Common myeloid progenitor, CD34-positive (primary cell): ENCODE measurements at regions not wholly inside any gene's neighbourhood (a gene's known extent, or its start where the extent isn't known, plus 50 kb on each side); places are given as distances from the start of the nearest gene placed in this dataset.

Experiments
- CTCF ChIA-PET: fragments of 350-600 bp; sonication (Branson Sonifier 250); formaldehyde crosslinking; loops from one replicate; lab custom pipeline; 2021; ENCODE audit warnings: antibody characterized with exemption; lab: Charles Lee
- POLR2A ChIA-PET: fragments of 350-600 bp; sonication (Branson Sonifier 250); formaldehyde crosslinking; loops from one replicate; lab custom pipeline; 2021; ENCODE audit warnings: antibody characterized with exemption; lab: Charles Lee
- DNase-seq, 3 donors: peaks; one replicate each; pipeline versions ENCODE4 v3.0.0 to v3.0.0-alpha.2; 2013
- H3K27ac ChIP-seq, 2 experiments: 1 replicate in 1 of 2; 2 replicates in 1 of 2; pipeline ENCODE4 v1.7.0; 2013; ENCODE audit warnings: inconsistent platforms in 2 of 2, low read length in 2 of 2, mild to moderate bottlenecking in 2 of 2, low read depth in 1 of 2, moderate library complexity in 1 of 2; ENCODE audit not compliant: severe bottlenecking in 2 of 2, insufficient read depth in 1 of 2, poor library complexity in 1 of 2
- H3K27me3 ChIP-seq, 5 experiments: replicated peaks in 2 of 5; 1 replicate in 3 of 5; 2 replicates in 2 of 5; pipeline versions ENCODE4 v1.6.1 to v1.7.0; 2013; ENCODE audit warnings: low read length in 4 of 5, mild to moderate bottlenecking in 2 of 5, moderate library complexity in 2 of 5, inconsistent platforms in 1 of 5; ENCODE audit not compliant: insufficient read depth in 5 of 5, control insufficient read depth in 4 of 5
- H3K36me3 ChIP-seq, 4 experiments: 1 replicate in 2 of 4; 2 replicates in 2 of 4; pipeline versions ENCODE4 v1.6.1 to v1.7.0; 2013; ENCODE audit warnings: low read length in 3 of 4, control low read depth in 1 of 4, mild to moderate bottlenecking in 1 of 4; ENCODE audit not compliant: control insufficient read depth in 4 of 4, insufficient read depth in 4 of 4
- H3K4me1 ChIP-seq, 4 experiments: 1 replicate in 3 of 4; 2 replicates in 1 of 4; pipeline versions ENCODE4 v1.6.1 to v1.7.1; 2013; ENCODE audit warnings: low read length in 3 of 4, mild to moderate bottlenecking in 3 of 4, control low read depth in 1 of 4, inconsistent platforms in 1 of 4, moderate library complexity in 1 of 4; ENCODE audit not compliant: control insufficient read depth in 4 of 4, insufficient read depth in 4 of 4; ENCODE audit errors: control extremely low read depth in 1 of 4
- H3K4me3 ChIP-seq, 7 experiments: 1 replicate in 4 of 7; 2 replicates in 3 of 7; pipeline versions ENCODE4 v1.5.1 to v1.7.0; 2013; ENCODE audit warnings: mild to moderate bottlenecking in 7 of 7, low read length in 6 of 7, moderate library complexity in 6 of 7, inconsistent platforms in 2 of 7, low read depth in 2 of 7, control low read depth in 1 of 7; ENCODE audit not compliant: insufficient read depth in 4 of 7, control insufficient read depth in 1 of 7; ENCODE audit errors: extremely low read depth in 1 of 7
- H3K9me3 ChIP-seq, 5 experiments: 1 replicate in 4 of 5; 2 replicates in 1 of 5; pipeline versions ENCODE4 v1.6.1 to v1.7.1; 2013; ENCODE audit warnings: low read length in 4 of 5, mild to moderate bottlenecking in 2 of 5, inconsistent platforms in 1 of 5, low read depth in 1 of 5, moderate library complexity in 1 of 5; ENCODE audit not compliant: control insufficient read depth in 4 of 5, insufficient read depth in 2 of 5; ENCODE audit errors: control extremely low read depth in 1 of 5
- WGBS: methylation state at CpG from one replicate; pipeline ENCODE4 v1.1.5; 2013; ENCODE audit not compliant: insufficient coverage; 5-methylcytosine and 5-hydroxymethylcytosine counted together

DNA sequence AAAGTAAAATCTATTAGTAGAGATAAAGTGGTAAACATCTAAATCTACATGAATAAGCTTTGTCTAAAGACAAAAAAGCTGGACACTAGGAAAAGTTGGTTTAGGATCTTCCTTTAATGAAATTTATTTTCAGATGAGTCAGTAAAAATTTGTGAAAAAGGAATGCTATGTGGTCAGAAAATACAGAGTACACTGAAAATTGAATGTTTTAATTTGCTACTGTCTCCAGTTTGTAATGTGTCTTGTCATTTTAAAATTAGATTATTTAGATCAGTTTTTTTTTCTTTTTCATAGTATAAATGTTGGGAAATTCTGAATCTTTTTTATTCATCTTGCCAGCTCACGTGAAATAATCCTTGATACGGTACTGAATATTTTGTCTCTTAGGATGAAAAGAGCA lies 56.9 kb downstream of the SLITRK6 start:
- POLR2A ChIA-PET: no interaction called here
- H3K27ac ChIP-seq: no peak overlapping the region
- H3K4me3 ChIP-seq: no peak overlapping the region
- H3K4me1 ChIP-seq: no peaks in the 10 kb centered on the region
- no peak for DNase-seq
- 100% methylated on average over 1 of the region's 2 CpGs for WGBS
- H3K9me3 ChIP-seq: peaks cover 0 to 5% (median 0%) of the 10 kb centered on the region in 5 experiments
- CTCF ChIA-PET: no interaction called here
- no peaks in the 10 kb centered on the region for H3K27me3 ChIP-seq
- no peaks in the 10 kb centered on the region for H3K36me3 ChIP-seq

DNA sequence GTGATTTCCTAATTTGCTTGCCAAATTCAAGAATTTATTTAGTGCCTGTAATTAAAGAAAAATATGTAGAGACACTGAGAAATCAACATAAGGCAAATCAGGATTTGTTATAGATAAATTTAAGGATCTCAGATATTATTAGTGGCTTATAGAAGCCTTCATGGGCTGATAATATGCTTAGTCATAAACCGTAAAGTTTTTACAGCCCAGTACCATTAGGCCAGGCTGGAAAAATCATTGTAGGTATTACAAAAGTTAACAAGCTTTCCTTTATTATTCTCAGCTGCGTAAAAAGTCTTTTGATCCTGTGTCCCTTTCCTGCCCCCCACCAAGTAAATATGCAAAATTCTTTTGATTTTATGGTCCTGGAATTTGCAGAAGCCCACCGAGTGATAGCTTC lies 58.2 kb downstream of the SLITRK6 start:
- WGBS: 100% methylated on average over 1 of the region's 3 CpGs
- ChIA-PET CTCF (no interaction called here), POLR2A (no interaction called here)
- Histone ChIP-seq H3K9me3 (peaks cover 0 to 5% (median 0%) of the 10 kb centered on the region in 5 experiments), H3K4me3 (no peak overlapping the region), H3K36me3 (no peaks in the 10 kb centered on the region), H3K4me1 (no peaks in the 10 kb centered on the region), H3K27ac (no peak overlapping the region), H3K27me3 (no peaks in the 10 kb centered on the region)
- DNase-seq: no peak

DNA sequence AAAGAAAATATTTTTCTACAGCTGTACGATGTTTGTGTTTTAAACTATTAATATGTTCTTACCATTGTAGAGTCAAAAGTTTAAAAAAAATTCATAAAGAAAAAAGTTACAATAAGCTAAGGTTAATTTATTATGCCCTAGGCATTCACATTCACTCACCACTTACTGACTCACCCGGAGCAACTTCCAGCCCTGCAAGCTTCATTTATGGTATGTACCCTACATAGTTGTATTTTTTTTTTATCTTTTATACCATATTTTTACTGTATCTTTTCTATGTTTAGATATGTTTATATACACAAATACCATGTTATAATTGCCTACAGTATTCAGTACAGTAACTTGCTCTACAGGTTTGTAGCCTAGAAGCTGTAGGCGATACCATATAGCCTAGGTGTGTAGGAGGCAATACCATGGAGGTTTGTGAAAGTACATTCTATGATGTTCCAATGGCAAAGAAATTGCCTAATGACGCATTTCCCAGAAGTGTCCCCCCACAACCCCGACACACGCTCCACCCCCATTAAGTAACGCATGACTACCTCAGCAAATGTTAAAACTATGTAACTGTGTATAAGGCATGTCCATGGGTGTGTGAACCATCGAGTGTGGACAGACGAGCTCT lies 60.4 kb downstream of the SLITRK6 start:
- Histone ChIP-seq H3K27me3 (no peaks in the 10 kb centered on the region), H3K9me3 (peaks cover 0 to 5% (median 0%) of the 10 kb centered on the region in 5 experiments), H3K4me3 (no peak overlapping the region), H3K36me3 (no peaks in the 10 kb centered on the region), H3K4me1 (no peaks in the 10 kb centered on the region), H3K27ac (no peak overlapping the region)
- POLR2A ChIA-PET: no interaction called here
- CTCF ChIA-PET: interaction anchor here (0.7 kb wide), 1 partner anchor 93 kb away, joined by 3 read pairs; no protein-coding TSS in a partner anchor
- 92% methylated on average over 2 of the region's 9 CpGs for WGBS
- DNase-seq: no peak

DNA sequence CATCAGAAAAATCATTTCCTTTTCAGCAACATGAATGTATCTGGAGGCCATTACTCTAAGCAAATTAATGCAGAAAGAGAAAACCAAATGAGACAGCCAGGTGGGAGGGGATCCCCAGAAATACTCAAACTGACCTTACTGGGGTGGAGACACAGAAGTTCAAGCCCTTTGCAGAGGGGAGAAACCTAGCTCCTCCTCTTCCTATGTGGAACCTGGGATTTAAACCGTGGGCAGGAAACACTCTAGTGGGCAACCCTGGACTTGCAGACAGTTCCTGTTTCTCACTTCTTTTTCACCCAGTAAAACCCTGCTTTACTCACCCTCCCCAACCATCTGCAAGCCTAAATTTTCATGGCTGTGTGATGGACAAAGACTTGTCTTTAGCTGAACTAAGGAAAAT lies 61.3 kb downstream of the SLITRK6 start:
- H3K27me3 ChIP-seq: no peaks in the 10 kb centered on the region
- DNase-seq: no peak
- ChIA-PET CTCF (no interaction called here), POLR2A (no interaction called here)
- WGBS: no CpG with 5 or more reads among the region's 1 CpG
- H3K27ac ChIP-seq: no peak overlapping the region
- no peaks in the 10 kb centered on the region for H3K36me3 ChIP-seq
- peaks cover 0 to 5% (median 0%) of the 10 kb centered on the region in 5 experiments for H3K9me3 ChIP-seq
- H3K4me3 ChIP-seq: no peak overlapping the region
- H3K4me1 ChIP-seq: no peaks in the 10 kb centered on the region

GRCh38 chr13:85729296-85729695 lies 69.9 kb downstream of the SLITRK6 start:
- H3K27ac ChIP-seq: no peak overlapping the region
- ChIA-PET POLR2A (no interaction called here), CTCF (no interaction called here)
- H3K4me1 ChIP-seq: no peaks in the 10 kb centered on the region
- DNase-seq: no peak
- no peaks in the 10 kb centered on the region for H3K36me3 ChIP-seq
- no peak overlapping the region for H3K4me3 ChIP-seq
- H3K9me3 ChIP-seq: peaks cover 0 to 2% (median 0%) of the 10 kb centered on the region in 5 experiments
- no peaks in the 10 kb centered on the region for H3K27me3 ChIP-seq

DNA sequence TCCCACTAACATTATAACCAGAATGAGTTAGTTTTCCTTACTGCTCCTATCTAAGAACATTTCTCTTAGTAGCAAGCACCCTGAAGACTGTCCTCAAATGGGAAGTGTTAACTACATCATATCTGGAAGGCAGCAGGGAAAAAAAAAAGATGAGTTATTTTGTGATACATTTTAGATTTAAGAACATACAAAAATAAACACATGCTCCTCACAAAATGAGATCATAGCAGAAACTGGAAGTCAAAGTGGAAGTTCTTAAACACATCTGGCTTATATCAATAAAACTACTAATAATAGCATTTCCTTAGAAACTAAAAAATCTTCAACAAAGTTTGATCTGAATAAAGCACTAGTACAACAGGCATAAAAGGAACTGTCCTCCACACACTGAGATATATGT lies 70.4 kb downstream of the SLITRK6 start:
- no peak for DNase-seq
- ChIA-PET CTCF (no interaction called here), POLR2A (no interaction called here)
- Histone ChIP-seq H3K4me1 (no peaks in the 10 kb centered on the region), H3K4me3 (no peak overlapping the region), H3K36me3 (no peaks in the 10 kb centered on the region), H3K9me3 (peaks cover 0 to 2% (median 0%) of the 10 kb centered on the region in 5 experiments), H3K27me3 (no peaks in the 10 kb centered on the region), H3K27ac (no peak overlapping the region)

DNA sequence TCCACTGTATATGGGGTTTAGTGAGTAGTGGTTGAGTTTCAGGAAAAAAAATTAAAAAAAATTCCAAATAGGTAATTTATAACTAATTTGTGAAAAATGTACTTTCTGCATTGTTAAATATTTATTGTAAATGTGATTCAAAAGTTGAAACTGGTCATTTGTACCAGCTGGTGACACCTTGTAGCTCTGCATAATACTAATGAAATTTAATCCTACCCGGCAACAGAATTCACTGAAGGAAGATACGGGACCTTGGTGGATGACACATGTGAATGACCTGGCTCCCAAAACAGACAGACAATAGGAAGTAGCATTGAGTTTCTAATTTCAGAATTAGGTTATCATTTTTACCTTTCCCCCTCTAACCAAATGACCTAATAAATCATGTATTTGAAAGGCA lies 73.8 kb downstream of the SLITRK6 start:
- Histone ChIP-seq H3K9me3 (peaks cover 0 to 2% (median 0%) of the 10 kb centered on the region in 5 experiments), H3K36me3 (no peaks in the 10 kb centered on the region)
- WGBS: 100% methylated on average over 1 of the region's 2 CpGs

More for the DNA sequence above, 73.8 kb downstream of the SLITRK6 start:
- no peaks in the 10 kb centered on the region for H3K4me1 ChIP-seq
- H3K27me3 ChIP-seq: no peaks in the 10 kb centered on the region
- ChIA-PET CTCF (no interaction called here), POLR2A (no interaction called here)
- H3K27ac ChIP-seq: no peak overlapping the region
- no peak for DNase-seq
- no peak overlapping the region for H3K4me3 ChIP-seq
